OCI-LY7 (cell line): ENCODE measurements at regions not wholly inside any gene's neighbourhood (a gene's known extent, or its start where the extent isn't known, plus 50 kb on each side); places are given as distances from the start of the nearest gene placed in this dataset.

ENCODE experiments used
- BruUV-seq: library from RNA; stranded (reverse); fragments of 400-500 nt; replicated peaks from 2 replicates; lab custom pipeline; 2021; lab: Mats Ljungman, UMichigan
- CTCF ChIA-PET: fragments of 300-600 bp; sonication (Branson Sonifier 250); formaldehyde crosslinking; loops from one replicate; lab custom pipeline; 2022; ENCODE audit warnings: antibody characterized with exemption; ENCODE audit not compliant: unreplicated experiment; lab: Charles Lee
- POLR2A ChIA-PET: fragments of 300-600 bp; sonication (Branson Sonifier 250); formaldehyde crosslinking; loops from one replicate; lab custom pipeline; 2022; ENCODE audit warnings: antibody characterized with exemption; lab: Charles Lee
- DNase-seq: peaks from one replicate; pipeline ENCODE4 v3.0.0-alpha.2; 2015; ENCODE audit warnings: low spot score
- H2AFZ ChIP-seq: fragments of 200-600 bp; sonication (generic), shearing (Covaris generic); 2 replicates; pipeline ENCODE4 v1.6.1; 2014; ENCODE audit warnings: mild to moderate bottlenecking, antibody characterized with exemption, low read length, moderate library complexity
- H3K27ac ChIP-seq: fragments of 200-600 bp; sonication (generic); 2 replicates; pipeline ENCODE4 v1.5.1; 2014; ENCODE audit warnings: mixed run types, low read depth, mild to moderate bottlenecking, moderate library complexity, low read length, inconsistent platforms; ENCODE audit not compliant: poor library complexity, severe bottlenecking
- H3K36me3 ChIP-seq: fragments of 200-600 bp; sonication (generic); 2 replicates; pipeline ENCODE4 v1.6.1; 2014; ENCODE audit warnings: mild to moderate bottlenecking, antibody characterized with exemption, low read length, moderate library complexity, mixed read lengths; ENCODE audit not compliant: insufficient read depth
- H3K4me1 ChIP-seq: fragments of 200-600 bp; sonication (generic); 2 replicates; pipeline ENCODE4 v1.5.1; 2014; ENCODE audit warnings: mild to moderate bottlenecking, low read length; ENCODE audit not compliant: insufficient read depth, poor library complexity, severe bottlenecking
- H3K4me2 ChIP-seq: fragments of 200-600 bp; sonication (generic); 2 replicates; pipeline ENCODE4 v1.6.1; 2014; ENCODE audit warnings: mild to moderate bottlenecking, low read length
- H3K4me3 ChIP-seq: fragments of 200-600 bp; sonication (generic); 2 replicates; pipeline ENCODE4 v1.5.1; 2014; ENCODE audit warnings: mild to moderate bottlenecking, low read depth, low read length; ENCODE audit not compliant: poor library complexity, severe bottlenecking
- H3K79me2 ChIP-seq: fragments of 200-600 bp; sonication (generic); 2 replicates; pipeline ENCODE4 v1.6.1; 2016; ENCODE audit warnings: low read depth, mild to moderate bottlenecking, low read length, moderate library complexity, mixed read lengths; ENCODE audit not compliant: insufficient read depth
- H3K9me2 ChIP-seq: fragments of 200-600 bp; sonication (generic); 2 replicates; pipeline ENCODE4 v1.6.1; 2016; ENCODE audit warnings: mild to moderate bottlenecking, low read length, mixed read lengths; ENCODE audit not compliant: insufficient read depth
- H3K9me3 ChIP-seq: fragments of 200-600 bp; sonication (generic); 2 replicates; pipeline ENCODE4 v1.6.1; 2014; ENCODE audit warnings: mild to moderate bottlenecking, mixed run types, low read length, mixed read lengths
- H4K20me1 ChIP-seq: fragments of 200-600 bp; sonication (generic); 2 replicates; pipeline ENCODE4 v1.6.1; 2014; ENCODE audit warnings: mild to moderate bottlenecking, antibody characterized with exemption, low read length, moderate library complexity, mixed read lengths; ENCODE audit not compliant: insufficient read depth
- EZH2phosphoT487 ChIP-seq: fragments of 200-600 bp; sonication (generic); IDR thresholded peaks from 2 replicates; pipeline ENCODE4 v1.6.1; 2018; ENCODE audit warnings: low read depth, borderline replicate concordance, mild to moderate bottlenecking, mixed run types, antibody characterized with exemption, low read length, moderate library complexity, mixed read lengths
- intact Hi-C: fragments of 100-400 bp; cut with micrococcal nuclease; formaldehyde crosslinking; loops from one replicate; pipeline ENCODE4 v1.10.0; 2022; ENCODE audit not compliant: unreplicated experiment
- TF ChIP-seq, protein P1 (sequence below): fragments of 200-600 bp; sonication (generic); conservative IDR thresholded peaks from 2 replicates; pipeline ENCODE4 v1.5.1; 2014; ENCODE audit warnings: mild to moderate bottlenecking, antibody characterized with exemption, low read length, moderate library complexity, mixed read lengths

DNA sequence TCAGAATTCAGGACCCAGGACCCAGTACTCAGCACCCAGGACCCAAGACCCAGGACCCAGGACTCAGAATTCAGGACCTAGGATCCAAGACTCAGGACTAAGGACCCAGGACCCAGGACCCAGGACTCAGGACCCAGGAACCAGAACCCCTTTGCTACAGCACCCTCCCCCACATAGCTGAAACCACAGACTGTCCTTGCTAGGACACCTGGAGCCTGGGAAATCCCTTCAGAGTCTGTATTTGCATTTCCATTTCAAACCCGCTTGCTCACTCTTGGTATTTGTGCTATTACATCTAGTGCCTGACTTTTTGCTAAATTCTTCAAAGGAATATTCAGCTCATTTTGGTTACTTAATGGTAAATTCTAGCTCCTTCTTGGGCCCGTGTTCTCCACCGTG is 275.8 kb upstream of the MAF start:
- no peaks in the 10 kb centered on the region for H4K20me1 ChIP-seq
- POLR2A ChIA-PET = interaction anchor here (0.6 to 0.7 kb wide), 2 partner anchors 36 to 637 kb away, joined by 3 to 4 read pairs; no protein-coding TSS in a partner anchor

DNA sequence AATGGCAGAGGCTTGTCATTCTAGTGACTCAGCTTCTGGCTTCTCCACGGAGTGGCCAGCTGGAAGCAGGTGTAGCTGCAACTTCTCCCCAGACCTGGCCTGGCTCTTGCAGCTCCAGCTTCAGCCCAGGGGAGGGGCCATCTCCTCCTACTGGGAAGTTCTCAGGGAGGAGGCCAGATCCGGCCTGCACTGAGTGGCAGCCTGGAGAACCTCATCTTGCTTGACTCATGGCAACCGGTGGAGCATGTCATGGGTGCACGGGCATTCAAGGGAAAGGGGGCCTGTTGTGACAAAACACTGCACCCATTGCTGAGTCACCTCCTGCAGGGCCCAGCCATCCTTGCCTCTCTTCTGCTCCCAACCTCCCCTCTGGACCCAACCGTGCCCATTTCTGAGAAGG is 273.9 kb upstream of the MAF start:
- no peak for TF ChIP-seq EZH2phosphoT487
- TF ChIP-seq, protein P1, sequence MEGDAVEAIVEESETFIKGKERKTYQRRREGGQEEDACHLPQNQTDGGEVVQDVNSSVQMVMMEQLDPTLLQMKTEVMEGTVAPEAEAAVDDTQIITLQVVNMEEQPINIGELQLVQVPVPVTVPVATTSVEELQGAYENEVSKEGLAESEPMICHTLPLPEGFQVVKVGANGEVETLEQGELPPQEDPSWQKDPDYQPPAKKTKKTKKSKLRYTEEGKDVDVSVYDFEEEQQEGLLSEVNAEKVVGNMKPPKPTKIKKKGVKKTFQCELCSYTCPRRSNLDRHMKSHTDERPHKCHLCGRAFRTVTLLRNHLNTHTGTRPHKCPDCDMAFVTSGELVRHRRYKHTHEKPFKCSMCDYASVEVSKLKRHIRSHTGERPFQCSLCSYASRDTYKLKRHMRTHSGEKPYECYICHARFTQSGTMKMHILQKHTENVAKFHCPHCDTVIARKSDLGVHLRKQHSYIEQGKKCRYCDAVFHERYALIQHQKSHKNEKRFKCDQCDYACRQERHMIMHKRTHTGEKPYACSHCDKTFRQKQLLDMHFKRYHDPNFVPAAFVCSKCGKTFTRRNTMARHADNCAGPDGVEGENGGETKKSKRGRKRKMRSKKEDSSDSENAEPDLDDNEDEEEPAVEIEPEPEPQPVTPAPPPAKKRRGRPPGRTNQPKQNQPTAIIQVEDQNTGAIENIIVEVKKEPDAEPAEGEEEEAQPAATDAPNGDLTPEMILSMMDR = no peak
- Histone ChIP-seq H3K4me3 (no peak overlapping the region), H3K9me3 (no peaks in the 10 kb centered on the region), H3K27ac (no peak overlapping the region), H3K36me3 (no peaks in the 10 kb centered on the region), H4K20me1 (no peaks in the 10 kb centered on the region), H2AFZ (no peak overlapping the region), H3K4me2 (no peak overlapping the region), H3K9me2 (no peaks in the 10 kb centered on the region), H3K79me2 (no peaks in the 10 kb centered on the region), H3K4me1 (no peaks in the 10 kb centered on the region)
- ChIA-PET POLR2A (interaction anchor here (0.6 kb wide), 1 partner anchor 779 kb away, joined by 3 read pairs; no protein-coding TSS in a partner anchor), CTCF (no interaction called here)
- BruUV-seq = no TSS peak
- no peak for DNase-seq
- intact Hi-C loops = no loop called here

More for the DNA sequence above, 275.8 kb upstream of the MAF start:
- DNase-seq = no peak
- H3K9me2 ChIP-seq = no peaks in the 10 kb centered on the region
- no peak overlapping the region for H3K4me3 ChIP-seq
- no peaks in the 10 kb centered on the region for H3K9me3 ChIP-seq
- no peaks in the 10 kb centered on the region for H3K36me3 ChIP-seq
- no peak overlapping the region for H2AFZ ChIP-seq
- H3K79me2 ChIP-seq = no peaks in the 10 kb centered on the region
- H3K4me1 ChIP-seq = no peaks in the 10 kb centered on the region
- no peak overlapping the region for H3K4me2 ChIP-seq
- intact Hi-C loops = no loop called here
- H3K27ac ChIP-seq = no peak overlapping the region
- TF ChIP-seq EZH2phosphoT487 = no peak
- TF ChIP-seq, protein P1 = no peak
- CTCF ChIA-PET = no interaction called here
- BruUV-seq = no TSS peak

DNA sequence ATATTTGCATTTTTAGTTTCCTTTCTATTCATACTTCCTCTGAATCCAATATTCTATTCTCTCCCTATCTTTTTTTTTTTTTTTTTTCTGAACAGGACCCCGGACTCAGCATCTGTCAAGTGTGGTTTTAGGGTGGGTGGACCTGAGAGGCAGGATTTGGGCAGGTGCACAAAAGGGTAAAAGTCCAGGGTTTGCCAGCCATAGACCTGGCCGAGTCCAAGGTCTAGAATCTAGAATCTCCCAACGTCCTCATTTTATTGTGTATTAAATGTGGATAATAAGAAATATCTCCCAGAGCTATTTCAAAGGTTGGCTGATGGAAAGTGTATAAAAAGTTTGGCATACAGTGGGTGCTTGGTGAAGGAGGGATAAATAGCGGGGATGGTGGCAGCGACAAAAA is 273.3 kb upstream of the MAF start:
- intact Hi-C loops = no loop called here
- BruUV-seq = no TSS peak
- Histone ChIP-seq H3K9me2 (no peaks in the 10 kb centered on the region), H3K4me2 (no peak overlapping the region), H2AFZ (no peak overlapping the region), H3K36me3 (no peaks in the 10 kb centered on the region), H3K79me2 (no peaks in the 10 kb centered on the region), H3K9me3 (no peaks in the 10 kb centered on the region), H4K20me1 (no peaks in the 10 kb centered on the region), H3K4me3 (no peak overlapping the region), H3K4me1 (no peaks in the 10 kb centered on the region), H3K27ac (no peak overlapping the region)
- no peak for TF ChIP-seq EZH2phosphoT487
- TF ChIP-seq, protein P1 = no peak
- POLR2A ChIA-PET = no interaction called here
- no peak for DNase-seq
- CTCF ChIA-PET = no interaction called here
